WTC11 (cell line): ENCODE measurements at regions not wholly inside any gene's neighbourhood (a gene's known extent, or its start where the extent isn't known, plus 50 kb on each side); places are given as distances from the start of the nearest gene placed in this dataset.

Experiments
- ATAC-seq: fragments of 200-7000 bp; cut with Tn5 transposase; 2 replicates; pipeline ENCODE4 v1.10.0; 2021; ENCODE audit warnings: mild to moderate bottlenecking, moderate library complexity
- CTCF ChIA-PET: fragments of 300-600 bp; sonication (Branson Sonifier 250); formaldehyde crosslinking; loops from one replicate; lab custom pipeline; 2021; ENCODE audit warnings: antibody characterized with exemption; lab: Charles Lee
- POLR2A ChIA-PET: fragments of 350-600 bp; sonication (Branson Sonifier 250); formaldehyde crosslinking; loops from one replicate; lab custom pipeline; 2021; ENCODE audit warnings: antibody characterized with exemption; lab: Charles Lee
- DNase-seq: peaks from one replicate; pipeline ENCODE4 v3.0.0; 2021; ENCODE audit warnings: low spot score
- H3K27ac Mint-ChIP-seq: 2 replicates; pipeline ENCODE4 v1.8.0; 2021; ENCODE audit warnings: mixed read lengths
- H3K27me3 Mint-ChIP-seq: 2 replicates; pipeline ENCODE4 v1.8.0; 2021; ENCODE audit warnings: low read depth, mild to moderate bottlenecking, moderate library complexity, mixed read lengths
- H3K36me3 Mint-ChIP-seq: 2 replicates; pipeline ENCODE4 v1.8.0; 2021; ENCODE audit warnings: mixed read lengths
- H3K4me1 Mint-ChIP-seq: 2 replicates; pipeline ENCODE4 v1.8.0; 2022; ENCODE audit warnings: mixed read lengths
- H3K4me3 Mint-ChIP-seq: 2 replicates; pipeline ENCODE4 v1.8.0; 2021; ENCODE audit warnings: mild to moderate bottlenecking, moderate library complexity, mixed read lengths
- H3K9me3 Mint-ChIP-seq: 2 replicates; pipeline ENCODE4 v1.8.0; 2021; ENCODE audit warnings: mixed read lengths
- CBFB ChIP-seq: sonication (generic); formaldehyde crosslinking; IDR thresholded peaks from 2 replicates; pipeline ENCODE4 v1.8.1; 2022; ENCODE audit warnings: mild to moderate bottlenecking, low read depth, missing genetic modification reagents
- FOXJ3 ChIP-seq: sonication (generic); formaldehyde crosslinking; IDR thresholded peaks from 2 replicates; pipeline ENCODE4 v1.9.0; 2021; ENCODE audit warnings: missing genetic modification reagents, mild to moderate bottlenecking, borderline replicate concordance
- MYBL2 ChIP-seq: sonication (generic); formaldehyde crosslinking; IDR thresholded peaks from 2 replicates; pipeline ENCODE4 v1.8.1; 2023; ENCODE audit warnings: mild to moderate bottlenecking, moderate library complexity, missing genetic modification reagents
- NFE2L1 ChIP-seq: sonication (generic); formaldehyde crosslinking; IDR thresholded peaks from 2 replicates; pipeline ENCODE4 v1.8.1; 2023; ENCODE audit warnings: missing genetic modification reagents
- NFYB ChIP-seq: sonication (generic); formaldehyde crosslinking; conservative IDR thresholded peaks from 2 replicates; pipeline ENCODE4 v1.8.0; 2022; ENCODE audit warnings: low read depth, missing genetic modification reagents
- PRRX2 ChIP-seq: fragments of 250-450 bp; sonication (Bioruptor Pico); IDR thresholded peaks from 2 replicates; pipeline ENCODE4 v1.8.0; 2021; ENCODE audit warnings: mild to moderate bottlenecking
- RELA ChIP-seq: sonication (generic); formaldehyde crosslinking; IDR thresholded peaks from 2 replicates; pipeline ENCODE4 v1.8.1; 2022; ENCODE audit warnings: missing genetic modification reagents, mild to moderate bottlenecking, borderline replicate concordance
- SMAD4 ChIP-seq: sonication (generic); formaldehyde crosslinking; IDR thresholded peaks from 2 replicates; pipeline ENCODE4 v1.8.0; 2022; ENCODE audit warnings: mild to moderate bottlenecking, missing genetic modification reagents
- TCF7 ChIP-seq: sonication (generic); formaldehyde crosslinking; IDR thresholded peaks from 2 replicates; pipeline ENCODE4 v1.8.0; 2022; ENCODE audit warnings: mild to moderate bottlenecking, low read depth, missing genetic modification reagents, moderate library complexity
- ZNF263 ChIP-seq: sonication (generic); formaldehyde crosslinking; IDR thresholded peaks from 2 replicates; pipeline ENCODE4 v1.8.1; 2022; ENCODE audit warnings: low read depth, mild to moderate bottlenecking, moderate library complexity, missing genetic modification reagents
- ZNF671 ChIP-seq: fragments of 250-450 bp; sonication (Bioruptor Pico); IDR thresholded peaks from 2 replicates; pipeline ENCODE4 v1.8.0; 2021; ENCODE audit warnings: mild to moderate bottlenecking
- TF ChIP-seq, protein P1 (sequence below): sonication (generic); formaldehyde crosslinking; IDR thresholded peaks from 2 replicates; pipeline ENCODE4 v1.8.1; 2022; ENCODE audit warnings: mild to moderate bottlenecking, moderate library complexity, missing genetic modification reagents
- TF ChIP-seq, protein P2 (sequence below): sonication (generic); formaldehyde crosslinking; IDR thresholded peaks from 2 replicates; pipeline ENCODE4 v1.8.1; 2023; ENCODE audit warnings: mild to moderate bottlenecking, missing genetic modification reagents, moderate library complexity
- TF ChIP-seq, protein P3 (sequence below): fragments of 250-450 bp; sonication (Bioruptor Pico); IDR thresholded peaks from 2 replicates; pipeline ENCODE4 v1.9.0; 2021; ENCODE audit warnings: moderate library complexity, mild to moderate bottlenecking, inconsistent platforms, borderline replicate concordance
- TF ChIP-seq, protein P4 (sequence below): sonication (generic); formaldehyde crosslinking; IDR thresholded peaks from 2 replicates; pipeline ENCODE4 v1.8.0; 2023; ENCODE audit warnings: missing genetic modification reagents, mild to moderate bottlenecking, borderline replicate concordance
- TF ChIP-seq, protein P5 (sequence below): sonication (generic); formaldehyde crosslinking; IDR thresholded peaks from 2 replicates; pipeline ENCODE4 v1.8.1; 2023; ENCODE audit warnings: mild to moderate bottlenecking, missing genetic modification reagents, moderate library complexity
- TF ChIP-seq, protein P6 (sequence below): sonication (generic); formaldehyde crosslinking; IDR thresholded peaks from 2 replicates; pipeline ENCODE4 v1.8.1; 2022; ENCODE audit warnings: mild to moderate bottlenecking, missing genetic modification reagents, moderate library complexity, borderline replicate concordance
- TF ChIP-seq, protein P7 (sequence below): sonication (generic); formaldehyde crosslinking; IDR thresholded peaks from 2 replicates; pipeline ENCODE4 v1.8.1; 2023; ENCODE audit warnings: mild to moderate bottlenecking, missing genetic modification reagents
- TF ChIP-seq, protein P8 (sequence below): sonication (generic); formaldehyde crosslinking; IDR thresholded peaks from 2 replicates; pipeline ENCODE4 v1.8.1; 2023; ENCODE audit warnings: mild to moderate bottlenecking, missing genetic modification reagents, borderline replicate concordance

DNA sequence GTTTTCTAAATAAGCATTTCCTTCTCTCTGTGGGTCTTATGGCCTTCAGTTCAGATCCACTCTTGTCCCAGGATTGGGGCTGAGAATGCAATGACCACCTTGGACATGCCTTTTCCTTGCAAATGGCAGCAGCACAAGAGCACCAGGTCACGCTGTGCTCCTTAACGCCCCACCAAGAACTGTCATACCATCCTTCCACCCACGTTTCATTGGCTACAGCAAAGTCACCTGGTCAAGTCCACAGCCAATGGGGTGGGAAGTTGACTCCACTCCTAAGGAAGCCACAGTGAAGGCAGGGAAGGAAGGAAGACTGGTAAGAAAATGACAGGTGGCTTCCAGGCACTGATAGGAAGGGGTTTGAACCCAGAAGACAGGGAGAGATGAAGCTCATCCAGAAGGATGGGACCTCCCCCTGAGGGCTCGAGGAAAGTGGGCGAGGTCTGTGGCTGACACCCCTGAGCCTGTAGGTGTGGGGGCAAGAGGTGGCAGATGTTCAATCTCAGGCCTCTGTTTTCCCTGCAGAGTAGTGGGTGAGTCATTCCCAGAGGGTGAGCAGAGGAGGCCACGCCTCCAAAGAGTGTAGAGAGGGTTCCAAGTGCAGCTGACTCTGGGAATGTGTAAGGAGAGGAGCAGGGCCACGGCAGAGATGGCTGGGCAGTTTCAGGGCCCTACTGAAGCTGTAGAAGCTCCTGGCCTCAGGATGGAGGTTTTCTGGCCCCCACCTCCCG, 113.5 kb upstream of the VRK1 start:
- H3K4me1 Mint-ChIP-seq = peaks cover 8% of the 10 kb centered on the region
- H3K4me3 Mint-ChIP-seq = no peak overlapping the region
- no peak for DNase-seq
- H3K27me3 Mint-ChIP-seq = peaks cover 67% of the 10 kb centered on the region
- ChIA-PET CTCF (interaction anchor here (1.8 kb wide), 1 partner anchor 58 kb away, joined by 4 read pairs; no protein-coding TSS in a partner anchor), POLR2A (no interaction called here)
- TF ChIP-seq TCF7 (CRISPR knock-in tag) = no peak
- TF ChIP-seq NFYB (CRISPR knock-in tag) = peak; percentile 55
- no peak overlapping the region for H3K27ac Mint-ChIP-seq
- no peaks in the 10 kb centered on the region for H3K36me3 Mint-ChIP-seq
- H3K9me3 Mint-ChIP-seq = no peaks in the 10 kb centered on the region
- ATAC-seq = no peak

DNA sequence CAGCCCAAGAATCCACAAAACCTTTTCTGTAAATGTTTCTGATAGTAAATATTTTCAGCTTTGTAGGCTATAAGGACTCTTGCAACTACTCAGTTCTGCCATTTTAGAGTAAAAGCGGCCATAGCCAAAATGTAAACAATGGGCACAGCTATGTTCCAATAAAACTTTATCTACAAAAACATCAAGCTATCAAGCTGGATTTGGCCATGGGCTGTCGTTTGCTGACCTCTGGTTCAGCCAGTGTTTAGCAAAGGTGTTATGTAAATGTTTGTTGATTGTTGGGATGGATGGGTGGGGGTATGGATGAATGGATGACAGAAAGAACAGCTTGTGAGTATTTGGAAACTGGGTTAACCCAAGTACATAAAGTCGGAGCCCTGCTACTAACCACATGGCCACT, 111.1 kb upstream of the VRK1 start:
- no peak overlapping the region for H3K4me3 Mint-ChIP-seq
- H3K4me1 Mint-ChIP-seq = peaks cover 9% of the 10 kb centered on the region
- CTCF ChIA-PET = no interaction called here
- no peaks in the 10 kb centered on the region for H3K36me3 Mint-ChIP-seq
- DNase-seq = no peak
- no peaks in the 10 kb centered on the region for H3K9me3 Mint-ChIP-seq
- POLR2A ChIA-PET = no interaction called here
- peaks cover 49% of the 10 kb centered on the region for H3K27me3 Mint-ChIP-seq
- ATAC-seq = no peak
- H3K27ac Mint-ChIP-seq = no peak overlapping the region
- no peak for TF ChIP-seq NFE2L1 (CRISPR knock-in tag)
- no peak for TF ChIP-seq NFYB (CRISPR knock-in tag)
- TF ChIP-seq ZNF263 = no peak
- TF ChIP-seq, protein P1, sequence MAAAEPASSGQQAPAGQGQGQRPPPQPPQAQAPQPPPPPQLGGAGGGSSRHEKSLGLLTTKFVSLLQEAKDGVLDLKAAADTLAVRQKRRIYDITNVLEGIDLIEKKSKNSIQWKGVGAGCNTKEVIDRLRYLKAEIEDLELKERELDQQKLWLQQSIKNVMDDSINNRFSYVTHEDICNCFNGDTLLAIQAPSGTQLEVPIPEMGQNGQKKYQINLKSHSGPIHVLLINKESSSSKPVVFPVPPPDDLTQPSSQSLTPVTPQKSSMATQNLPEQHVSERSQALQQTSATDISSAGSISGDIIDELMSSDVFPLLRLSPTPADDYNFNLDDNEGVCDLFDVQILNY = no peak
- TF ChIP-seq ZNF671 (CRISPR knock-in tag) = no peak
- no peak for TF ChIP-seq FOXJ3 (CRISPR knock-in tag)
- TF ChIP-seq MYBL2 (CRISPR knock-in tag) = no peak
- no peak for TF ChIP-seq CBFB (CRISPR knock-in tag)
- TF ChIP-seq, protein P2, sequence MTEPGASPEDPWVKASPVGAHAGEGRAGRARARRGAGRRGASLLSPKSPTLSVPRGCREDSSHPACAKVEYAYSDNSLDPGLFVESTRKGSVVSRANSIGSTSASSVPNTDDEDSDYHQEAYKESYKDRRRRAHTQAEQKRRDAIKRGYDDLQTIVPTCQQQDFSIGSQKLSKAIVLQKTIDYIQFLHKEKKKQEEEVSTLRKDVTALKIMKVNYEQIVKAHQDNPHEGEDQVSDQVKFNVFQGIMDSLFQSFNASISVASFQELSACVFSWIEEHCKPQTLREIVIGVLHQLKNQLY (CRISPR knock-in tag) = no peak
- TF ChIP-seq, protein P3, sequence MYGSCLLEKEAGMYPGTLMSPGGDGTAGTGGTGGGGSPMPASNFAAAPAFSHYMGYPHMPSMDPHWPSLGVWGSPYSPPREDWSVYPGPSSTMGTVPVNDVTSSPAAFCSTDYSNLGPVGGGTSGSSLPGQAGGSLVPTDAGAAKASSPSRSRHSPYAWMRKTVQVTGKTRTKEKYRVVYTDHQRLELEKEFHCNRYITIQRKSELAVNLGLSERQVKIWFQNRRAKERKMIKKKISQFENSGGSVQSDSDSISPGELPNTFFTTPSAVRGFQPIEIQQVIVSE = no peak
- TF ChIP-seq, protein P4, sequence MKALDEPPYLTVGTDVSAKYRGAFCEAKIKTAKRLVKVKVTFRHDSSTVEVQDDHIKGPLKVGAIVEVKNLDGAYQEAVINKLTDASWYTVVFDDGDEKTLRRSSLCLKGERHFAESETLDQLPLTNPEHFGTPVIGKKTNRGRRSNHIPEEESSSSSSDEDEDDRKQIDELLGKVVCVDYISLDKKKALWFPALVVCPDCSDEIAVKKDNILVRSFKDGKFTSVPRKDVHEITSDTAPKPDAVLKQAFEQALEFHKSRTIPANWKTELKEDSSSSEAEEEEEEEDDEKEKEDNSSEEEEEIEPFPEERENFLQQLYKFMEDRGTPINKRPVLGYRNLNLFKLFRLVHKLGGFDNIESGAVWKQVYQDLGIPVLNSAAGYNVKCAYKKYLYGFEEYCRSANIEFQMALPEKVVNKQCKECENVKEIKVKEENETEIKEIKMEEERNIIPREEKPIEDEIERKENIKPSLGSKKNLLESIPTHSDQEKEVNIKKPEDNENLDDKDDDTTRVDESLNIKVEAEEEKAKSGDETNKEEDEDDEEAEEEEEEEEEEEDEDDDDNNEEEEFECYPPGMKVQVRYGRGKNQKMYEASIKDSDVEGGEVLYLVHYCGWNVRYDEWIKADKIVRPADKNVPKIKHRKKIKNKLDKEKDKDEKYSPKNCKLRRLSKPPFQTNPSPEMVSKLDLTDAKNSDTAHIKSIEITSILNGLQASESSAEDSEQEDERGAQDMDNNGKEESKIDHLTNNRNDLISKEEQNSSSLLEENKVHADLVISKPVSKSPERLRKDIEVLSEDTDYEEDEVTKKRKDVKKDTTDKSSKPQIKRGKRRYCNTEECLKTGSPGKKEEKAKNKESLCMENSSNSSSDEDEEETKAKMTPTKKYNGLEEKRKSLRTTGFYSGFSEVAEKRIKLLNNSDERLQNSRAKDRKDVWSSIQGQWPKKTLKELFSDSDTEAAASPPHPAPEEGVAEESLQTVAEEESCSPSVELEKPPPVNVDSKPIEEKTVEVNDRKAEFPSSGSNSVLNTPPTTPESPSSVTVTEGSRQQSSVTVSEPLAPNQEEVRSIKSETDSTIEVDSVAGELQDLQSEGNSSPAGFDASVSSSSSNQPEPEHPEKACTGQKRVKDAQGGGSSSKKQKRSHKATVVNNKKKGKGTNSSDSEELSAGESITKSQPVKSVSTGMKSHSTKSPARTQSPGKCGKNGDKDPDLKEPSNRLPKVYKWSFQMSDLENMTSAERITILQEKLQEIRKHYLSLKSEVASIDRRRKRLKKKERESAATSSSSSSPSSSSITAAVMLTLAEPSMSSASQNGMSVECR (CRISPR knock-in tag) = no peak
- TF ChIP-seq RELA (CRISPR knock-in tag) = no peak
- no peak for TF ChIP-seq PRRX2 (CRISPR knock-in tag)
- TF ChIP-seq, protein P5, sequence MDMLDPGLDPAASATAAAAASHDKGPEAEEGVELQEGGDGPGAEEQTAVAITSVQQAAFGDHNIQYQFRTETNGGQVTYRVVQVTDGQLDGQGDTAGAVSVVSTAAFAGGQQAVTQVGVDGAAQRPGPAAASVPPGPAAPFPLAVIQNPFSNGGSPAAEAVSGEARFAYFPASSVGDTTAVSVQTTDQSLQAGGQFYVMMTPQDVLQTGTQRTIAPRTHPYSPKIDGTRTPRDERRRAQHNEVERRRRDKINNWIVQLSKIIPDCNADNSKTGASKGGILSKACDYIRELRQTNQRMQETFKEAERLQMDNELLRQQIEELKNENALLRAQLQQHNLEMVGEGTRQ = no peak
- TF ChIP-seq, protein P6, sequence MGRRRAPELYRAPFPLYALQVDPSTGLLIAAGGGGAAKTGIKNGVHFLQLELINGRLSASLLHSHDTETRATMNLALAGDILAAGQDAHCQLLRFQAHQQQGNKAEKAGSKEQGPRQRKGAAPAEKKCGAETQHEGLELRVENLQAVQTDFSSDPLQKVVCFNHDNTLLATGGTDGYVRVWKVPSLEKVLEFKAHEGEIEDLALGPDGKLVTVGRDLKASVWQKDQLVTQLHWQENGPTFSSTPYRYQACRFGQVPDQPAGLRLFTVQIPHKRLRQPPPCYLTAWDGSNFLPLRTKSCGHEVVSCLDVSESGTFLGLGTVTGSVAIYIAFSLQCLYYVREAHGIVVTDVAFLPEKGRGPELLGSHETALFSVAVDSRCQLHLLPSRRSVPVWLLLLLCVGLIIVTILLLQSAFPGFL (CRISPR knock-in tag) = no peak
- TF ChIP-seq SMAD4 (CRISPR knock-in tag) = no peak
- TF ChIP-seq, protein P7, sequence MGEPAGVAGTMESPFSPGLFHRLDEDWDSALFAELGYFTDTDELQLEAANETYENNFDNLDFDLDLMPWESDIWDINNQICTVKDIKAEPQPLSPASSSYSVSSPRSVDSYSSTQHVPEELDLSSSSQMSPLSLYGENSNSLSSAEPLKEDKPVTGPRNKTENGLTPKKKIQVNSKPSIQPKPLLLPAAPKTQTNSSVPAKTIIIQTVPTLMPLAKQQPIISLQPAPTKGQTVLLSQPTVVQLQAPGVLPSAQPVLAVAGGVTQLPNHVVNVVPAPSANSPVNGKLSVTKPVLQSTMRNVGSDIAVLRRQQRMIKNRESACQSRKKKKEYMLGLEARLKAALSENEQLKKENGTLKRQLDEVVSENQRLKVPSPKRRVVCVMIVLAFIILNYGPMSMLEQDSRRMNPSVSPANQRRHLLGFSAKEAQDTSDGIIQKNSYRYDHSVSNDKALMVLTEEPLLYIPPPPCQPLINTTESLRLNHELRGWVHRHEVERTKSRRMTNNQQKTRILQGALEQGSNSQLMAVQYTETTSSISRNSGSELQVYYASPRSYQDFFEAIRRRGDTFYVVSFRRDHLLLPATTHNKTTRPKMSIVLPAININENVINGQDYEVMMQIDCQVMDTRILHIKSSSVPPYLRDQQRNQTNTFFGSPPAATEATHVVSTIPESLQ (CRISPR knock-in tag) = no peak
- TF ChIP-seq, protein P8, sequence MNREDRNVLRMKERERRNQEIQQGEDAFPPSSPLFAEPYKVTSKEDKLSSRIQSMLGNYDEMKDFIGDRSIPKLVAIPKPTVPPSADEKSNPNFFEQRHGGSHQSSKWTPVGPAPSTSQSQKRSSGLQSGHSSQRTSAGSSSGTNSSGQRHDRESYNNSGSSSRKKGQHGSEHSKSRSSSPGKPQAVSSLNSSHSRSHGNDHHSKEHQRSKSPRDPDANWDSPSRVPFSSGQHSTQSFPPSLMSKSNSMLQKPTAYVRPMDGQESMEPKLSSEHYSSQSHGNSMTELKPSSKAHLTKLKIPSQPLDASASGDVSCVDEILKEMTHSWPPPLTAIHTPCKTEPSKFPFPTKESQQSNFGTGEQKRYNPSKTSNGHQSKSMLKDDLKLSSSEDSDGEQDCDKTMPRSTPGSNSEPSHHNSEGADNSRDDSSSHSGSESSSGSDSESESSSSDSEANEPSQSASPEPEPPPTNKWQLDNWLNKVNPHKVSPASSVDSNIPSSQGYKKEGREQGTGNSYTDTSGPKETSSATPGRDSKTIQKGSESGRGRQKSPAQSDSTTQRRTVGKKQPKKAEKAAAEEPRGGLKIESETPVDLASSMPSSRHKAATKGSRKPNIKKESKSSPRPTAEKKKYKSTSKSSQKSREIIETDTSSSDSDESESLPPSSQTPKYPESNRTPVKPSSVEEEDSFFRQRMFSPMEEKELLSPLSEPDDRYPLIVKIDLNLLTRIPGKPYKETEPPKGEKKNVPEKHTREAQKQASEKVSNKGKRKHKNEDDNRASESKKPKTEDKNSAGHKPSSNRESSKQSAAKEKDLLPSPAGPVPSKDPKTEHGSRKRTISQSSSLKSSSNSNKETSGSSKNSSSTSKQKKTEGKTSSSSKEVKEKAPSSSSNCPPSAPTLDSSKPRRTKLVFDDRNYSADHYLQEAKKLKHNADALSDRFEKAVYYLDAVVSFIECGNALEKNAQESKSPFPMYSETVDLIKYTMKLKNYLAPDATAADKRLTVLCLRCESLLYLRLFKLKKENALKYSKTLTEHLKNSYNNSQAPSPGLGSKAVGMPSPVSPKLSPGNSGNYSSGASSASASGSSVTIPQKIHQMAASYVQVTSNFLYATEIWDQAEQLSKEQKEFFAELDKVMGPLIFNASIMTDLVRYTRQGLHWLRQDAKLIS (CRISPR knock-in tag) = no peak
